ENCODE measurements at regions not wholly inside any gene's neighbourhood (a gene's known extent, or its start where the extent isn't known, plus 50 kb on each side); places are given as distances from the start of the nearest gene placed in this dataset.

DNA sequence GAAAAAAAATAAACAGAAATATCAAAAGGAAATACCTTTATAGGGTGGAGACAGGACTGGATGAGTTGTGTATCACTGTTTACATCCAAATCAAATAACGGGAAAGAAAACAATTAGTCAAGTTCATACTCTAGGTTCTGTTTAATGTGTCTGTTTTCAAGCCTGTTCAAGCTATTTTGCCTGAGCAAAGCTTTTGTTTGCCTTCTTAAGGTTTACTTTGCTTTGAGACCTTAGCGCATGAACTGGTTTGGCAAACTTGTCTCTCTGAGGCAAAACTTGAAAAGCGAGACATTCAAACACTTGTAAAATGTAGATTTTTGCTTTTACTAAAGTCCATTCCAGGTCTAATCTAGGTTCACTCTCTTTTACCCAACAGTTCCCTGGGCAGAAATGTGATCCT lies 174.1 kb upstream of the RFX3 start:
- no peak for TF ChIP-seq EZH2 (IDR thresholded peaks at IDR 0.05; ENCODE audit: borderline replicate concordance, low read depth, low read length, severe bottlenecking)
- TF ChIP-seq, protein P1, sequence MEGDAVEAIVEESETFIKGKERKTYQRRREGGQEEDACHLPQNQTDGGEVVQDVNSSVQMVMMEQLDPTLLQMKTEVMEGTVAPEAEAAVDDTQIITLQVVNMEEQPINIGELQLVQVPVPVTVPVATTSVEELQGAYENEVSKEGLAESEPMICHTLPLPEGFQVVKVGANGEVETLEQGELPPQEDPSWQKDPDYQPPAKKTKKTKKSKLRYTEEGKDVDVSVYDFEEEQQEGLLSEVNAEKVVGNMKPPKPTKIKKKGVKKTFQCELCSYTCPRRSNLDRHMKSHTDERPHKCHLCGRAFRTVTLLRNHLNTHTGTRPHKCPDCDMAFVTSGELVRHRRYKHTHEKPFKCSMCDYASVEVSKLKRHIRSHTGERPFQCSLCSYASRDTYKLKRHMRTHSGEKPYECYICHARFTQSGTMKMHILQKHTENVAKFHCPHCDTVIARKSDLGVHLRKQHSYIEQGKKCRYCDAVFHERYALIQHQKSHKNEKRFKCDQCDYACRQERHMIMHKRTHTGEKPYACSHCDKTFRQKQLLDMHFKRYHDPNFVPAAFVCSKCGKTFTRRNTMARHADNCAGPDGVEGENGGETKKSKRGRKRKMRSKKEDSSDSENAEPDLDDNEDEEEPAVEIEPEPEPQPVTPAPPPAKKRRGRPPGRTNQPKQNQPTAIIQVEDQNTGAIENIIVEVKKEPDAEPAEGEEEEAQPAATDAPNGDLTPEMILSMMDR (IDR thresholded peaks at IDR 0.05; ENCODE audit: borderline replicate concordance, extremely low read depth, low read length, poor library complexity, severe bottlenecking): no peak
